ENCODE measurements at regions not wholly inside any gene's neighbourhood (a gene's known extent, or its start where the extent isn't known, plus 50 kb on each side); places are given as distances from the start of the nearest gene placed in this dataset.

DNA sequence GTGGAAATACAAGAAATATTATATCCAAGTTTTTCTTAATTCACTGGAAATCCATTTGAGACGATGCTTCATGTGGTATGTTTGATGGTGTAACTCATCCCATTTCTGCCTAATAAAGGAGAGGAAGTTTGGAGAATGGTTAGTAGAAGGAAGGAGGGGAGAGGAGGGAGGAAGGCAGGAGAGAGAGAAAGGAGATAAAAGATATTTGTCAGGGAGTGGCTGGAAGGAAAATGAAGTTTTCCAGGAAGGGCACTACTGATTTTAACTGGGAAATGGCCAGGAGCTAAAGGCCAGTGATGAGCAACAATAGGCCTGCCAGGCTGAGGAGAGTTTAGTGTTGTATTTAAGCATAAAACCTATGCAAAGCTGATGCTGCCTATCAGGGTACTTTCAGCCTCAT is 182.0 kb downstream of the STK31 start:
- Histone ChIP-seq H3K27me3 (ENCODE audit: control insufficient read depth, insufficient read depth, low read length) (no peaks in the 10 kb centered on the region; the same call in 1 of the 2 replicates), H3K9me3 (ENCODE audit: control insufficient read depth, insufficient read depth, low read length) (no peaks in the 10 kb centered on the region), H3K4me3 (ENCODE audit: insufficient read depth, low read depth, low read length) (no peak overlapping the region), H3K9ac (ENCODE audit: low read depth, low read length) (no peak overlapping the region), H4K5ac (ENCODE audit: low read depth, low read length) (no peak overlapping the region), H3K79me1 (ENCODE audit: low read depth in 1 of 2, low read length in 2 of 2) (no peaks in the 10 kb centered on the region), H2AFZ (replicated peaks; ENCODE audit: low read length, poor library complexity) (no peak overlapping the region), H3K14ac (replicated peaks; ENCODE audit: low read depth, low read length) (no peak overlapping the region), H3K18ac (ENCODE audit: low read depth, low read length) (no peak overlapping the region), H3K27ac (ENCODE audit: insufficient read depth, low read length) (no peak overlapping the region), H4K8ac (ENCODE audit: low read depth in 2 of 2, low read length in 2 of 2) (no peak overlapping the region), H2BK20ac (ENCODE audit: low read depth, low read length) (no peak overlapping the region), H2AK9ac (replicated peaks; ENCODE audit: low read depth, low read length, poor library complexity) (no peak overlapping the region), H2BK15ac (ENCODE audit: low read depth, low read length) (no peak overlapping the region), H3K56ac (ENCODE audit: extremely low read depth, insufficient read depth, low read length) (no peak overlapping the region), H3K23ac (ENCODE audit: low read depth, low read length) (no peak overlapping the region), H3K4me1 (ENCODE audit: control insufficient read depth, insufficient read depth, low read length) (no peaks in the 10 kb centered on the region), H4K91ac (ENCODE audit: insufficient read depth, low read depth, low read length) (no peak overlapping the region), H3K4me2 (ENCODE audit: low read depth, low read length) (no peak overlapping the region), H3K36me3 (ENCODE audit: control insufficient read depth, insufficient read depth, low read length) (no peaks in the 10 kb centered on the region), H3K4ac (ENCODE audit: low read depth, low read length) (no peak overlapping the region), H3K9me1 (ENCODE audit: insufficient read depth, low read length) (no peaks in the 10 kb centered on the region), H2AK5ac (ENCODE audit: low read depth, low read length) (no peak overlapping the region), H2BK120ac (ENCODE audit: low read depth, low read length) (no peak overlapping the region), H4K20me1 (ENCODE audit: insufficient read depth, low read length) (no peaks in the 10 kb centered on the region), H2BK5ac (ENCODE audit: low read depth, low read length, poor library complexity, severe bottlenecking) (no peak overlapping the region)
- ChIA-PET CTCF (no interaction called here), POLR2A (ENCODE audit: unreplicated experiment) (no interaction called here)
- WGBS, 2 experiments (ENCODE audit: extremely low coverage in 2 of 2, insufficient read length in 1 of 2): no CpG with 5 or more reads among the region's 1 CpG
- ATAC-seq (ENCODE audit: low read depth): no peak
- in situ Hi-C loops (cut with MboI; ENCODE audit: low sequenced_read_pairs) (no loop called here), dilution Hi-C loops (cut with HindIII; ENCODE audit: low sequenced_read_pairs, unreplicated experiment) (no loop called here), intact Hi-C loops (cut with micrococcal nuclease) (no loop called here)
- TF ChIP-seq MAZ (IDR thresholded peaks at IDR 0.05; ENCODE audit: borderline replicate concordance, low read depth, low read length): no peak
- no peak for TF ChIP-seq SMC3 (IDR thresholded peaks at IDR 0.05; ENCODE audit: low read depth, low read length)
- no TSS peak for BruUV-seq (replicated peaks)
- no peak for DNase-seq

Measured in IMR-90 (cell line).